Uterus (tissue), 2 donors: ENCODE measurements at regions not wholly inside any gene's neighbourhood (a gene's known extent, or its start where the extent isn't known, plus 50 kb on each side); places are given as distances from the start of the nearest gene placed in this dataset.

Experiments
- CTCF ChIP-seq, 4 experiments: fragments of 200-600 bp in 2 of 4; fragments of 450-650 bp in 2 of 4; sonication (generic) in 2 of 4; IDR thresholded peaks; one replicate each; pipeline ENCODE4 v1.5.1; 2016 to 2019; ENCODE audit warnings: antibody characterized with exemption in 4 of 4, mild to moderate bottlenecking in 2 of 4, moderate library complexity in 1 of 4
- POLR2A ChIP-seq, 2 donors: fragments of 450-650 bp; IDR thresholded peaks; one replicate each; pipeline ENCODE4 v1.6.1; 2016; ENCODE audit warnings: antibody characterized with exemption in 2 of 2, mild to moderate bottlenecking in 1 of 2, moderate library complexity in 1 of 2

- TF ChIP-seq CTCF (IDR thresholded peaks at IDR 0.05) = no peak
- no peak for TF ChIP-seq POLR2A (IDR thresholded peaks at IDR 0.05)
Measured at GRCh38 chr14:85960756-85961155, 430.8 kb downstream of the FLRT2 start.
